B cell (primary cell): ENCODE measurements at regions not wholly inside any gene's neighbourhood (a gene's known extent, or its start where the extent isn't known, plus 50 kb on each side); places are given as distances from the start of the nearest gene placed in this dataset.

Experiments
- ATAC-seq: fragments of 200-7000 bp; cut with Tn5 transposase; one replicate; pipeline ENCODE4 v1.10.0; 2021; ENCODE audit warnings: low read depth, mild to moderate bottlenecking, moderate number of reproducible peaks, moderate library complexity
- CTCF ChIA-PET: fragments of 350-600 bp; sonication (Branson Sonifier 250); formaldehyde crosslinking; loops from one replicate; lab custom pipeline; 2021; ENCODE audit warnings: antibody characterized with exemption, inconsistent platforms; lab: Charles Lee
- POLR2A ChIA-PET: fragments of 350-600 bp; sonication (Branson Sonifier 250); formaldehyde crosslinking; loops from one replicate; lab custom pipeline; 2021; ENCODE audit warnings: antibody characterized with exemption; lab: Charles Lee
- DNase-seq: peaks from one replicate; pipeline ENCODE4 v3.0.0; 2013
- H2AFZ ChIP-seq: 2 replicates; pipeline ENCODE4 v1.6.1; 2012; ENCODE audit warnings: mild to moderate bottlenecking, low read depth, low read length; ENCODE audit not compliant: insufficient read depth, poor library complexity, severe bottlenecking
- H3K27ac ChIP-seq, 2 donors: 1 replicate in 1 of 2; 2 replicates in 1 of 2; pipeline ENCODE4 v1.5.1; 2012 to 2013; ENCODE audit warnings: low read length in 2 of 2, mild to moderate bottlenecking in 2 of 2, moderate library complexity in 1 of 2
- H3K27me3 ChIP-seq, 4 experiments: fragments of 200-600 bp in 1 of 4; sonication (generic) in 1 of 4; replicated peaks in 1 of 4; 1 replicate in 2 of 4; 2 replicates in 2 of 4; pipeline versions ENCODE4 v1.6.1 to v1.7.0; 2013 to 2016; ENCODE audit warnings: low read length in 3 of 4, mild to moderate bottlenecking in 2 of 4, mixed read lengths in 1 of 4, moderate library complexity in 1 of 4; ENCODE audit not compliant: insufficient read depth in 4 of 4, control insufficient read depth in 3 of 4; ENCODE audit errors: control extremely low read depth in 1 of 4
- H3K36me3 ChIP-seq, 2 experiments: replicated peaks in 1 of 2; 1 replicate in 1 of 2; 2 replicates in 1 of 2; pipeline versions ENCODE4 v1.6.1 to v1.7.1; 2013; ENCODE audit warnings: low read length in 1 of 2; ENCODE audit not compliant: insufficient read depth in 2 of 2, control insufficient read depth in 1 of 2; ENCODE audit errors: control extremely low read depth in 1 of 2, extremely low read depth in 1 of 2
- H3K4me1 ChIP-seq, 2 donors: fragments of 200-600 bp in 1 of 2; sonication (generic) in 1 of 2; 1 replicate in 1 of 2; 2 replicates in 1 of 2; pipeline versions ENCODE4 v1.5.1 to v1.6.1; 2013 to 2017; ENCODE audit warnings: low read length in 2 of 2; ENCODE audit not compliant: control insufficient read depth in 2 of 2, insufficient read depth in 2 of 2
- H3K4me2 ChIP-seq: replicated peaks from 2 replicates; pipeline ENCODE3; 2012; ENCODE audit warnings: mild to moderate bottlenecking, low read depth, low read length; ENCODE audit not compliant: poor library complexity, severe bottlenecking
- H3K4me3 ChIP-seq, 5 experiments: fragments of 200-600 bp in 1 of 5; sonication (generic) in 1 of 5; 1 replicate in 3 of 5; 2 replicates in 2 of 5; pipeline versions ENCODE4 v1.5.1 to v1.7.0; 2011 to 2016; ENCODE audit warnings: low read length in 4 of 5, mild to moderate bottlenecking in 4 of 5, low read depth in 2 of 5, control low read depth in 1 of 5, moderate library complexity in 1 of 5; ENCODE audit not compliant: insufficient read depth in 1 of 5; ENCODE audit errors: control extremely low read depth in 1 of 5, extremely low read depth in 1 of 5
- H3K79me2 ChIP-seq: fragments of 200-600 bp; sonication (generic); one replicate; pipeline ENCODE4 v1.6.0; 2016; ENCODE audit warnings: low read length; ENCODE audit not compliant: control insufficient read depth, insufficient read depth
- H3K9ac ChIP-seq: fragments of 200-600 bp; sonication (generic); 2 replicates; pipeline ENCODE4 v1.6.1; 2017; ENCODE audit warnings: mild to moderate bottlenecking, low read length, moderate library complexity
- H3K9me3 ChIP-seq, 3 donors: one replicate each; pipeline versions ENCODE4 v1.6.1 to v1.7.1; 2013; ENCODE audit warnings: low read length in 2 of 3; ENCODE audit not compliant: control insufficient read depth in 2 of 3, insufficient read depth in 1 of 3; ENCODE audit errors: control extremely low read depth in 1 of 3
- H4K20me1 ChIP-seq: 2 replicates; pipeline ENCODE4 v1.6.0; 2012; ENCODE audit warnings: mild to moderate bottlenecking, low read length; ENCODE audit not compliant: insufficient read depth, control insufficient read depth, poor library complexity, severe bottlenecking
- H3K27ac Mint-ChIP-seq: one replicate; pipeline ENCODE4 v1.8.0; 2021; ENCODE audit warnings: mixed read lengths
- H3K27me3 Mint-ChIP-seq: one replicate; pipeline ENCODE4 v1.8.0; 2021; ENCODE audit warnings: mixed read lengths
- H3K4me1 Mint-ChIP-seq: one replicate; pipeline ENCODE4 v1.8.0; 2021; ENCODE audit warnings: mixed read lengths
- H3K4me3 Mint-ChIP-seq: one replicate; pipeline ENCODE4 v1.8.0; 2021; ENCODE audit warnings: mixed read lengths
- H3K9me3 Mint-ChIP-seq: one replicate; pipeline ENCODE4 v1.8.0; 2022; ENCODE audit warnings: mixed read lengths; ENCODE audit not compliant: insufficient read depth
- CTCF ChIP-seq: fragments of 200-600 bp; IDR thresholded peaks from one replicate; pipeline ENCODE4 v1.8.0; 2022; ENCODE audit warnings: antibody characterized with exemption, mild to moderate bottlenecking
- EZH2 ChIP-seq: IDR thresholded peaks from 2 replicates; pipeline ENCODE4 v1.6.1; 2012; ENCODE audit warnings: borderline replicate concordance, low read depth, mild to moderate bottlenecking, moderate library complexity, low read length; ENCODE audit not compliant: insufficient read depth, poor library complexity, severe bottlenecking
- WGBS: methylation state at CpG from one replicate; pipeline ENCODE4 v1.1.5; 2013; ENCODE audit warnings: missing lambda C conversion rate; ENCODE audit not compliant: insufficient coverage; 5-methylcytosine and 5-hydroxymethylcytosine counted together
- intact Hi-C: fragments of 100-400 bp; cut with micrococcal nuclease; formaldehyde crosslinking; loops from one replicate; pipeline ENCODE4 v1.10.0; 2022

- intact Hi-C loops, result no loop called here
- H3K4me3 ChIP-seq, result no peak overlapping the region
- Mint-ChIP-seq H3K4me1 (no peaks in the 10 kb centered on the region), H3K9me3 (no peaks in the 10 kb centered on the region), H3K27me3 (no peaks in the 10 kb centered on the region), H3K27ac (no peak overlapping the region), H3K4me3 (no peak overlapping the region)
- CTCF ChIA-PET, result no interaction called here
- H3K79me2 ChIP-seq, result no peaks in the 10 kb centered on the region
- no peaks in the 10 kb centered on the region for H3K27me3 ChIP-seq
- H2AFZ ChIP-seq, result no peak overlapping the region
- no peaks in the 10 kb centered on the region for H3K36me3 ChIP-seq
- POLR2A ChIA-PET, result no interaction called here
- H3K9me3 ChIP-seq, result no peaks in the 10 kb centered on the region
- H4K20me1 ChIP-seq, result no peaks in the 10 kb centered on the region
- ATAC-seq (no peak), DNase-seq (no peak)
- WGBS, result 100% methylated on average over 1 of the region's 5 CpGs
- TF ChIP-seq EZH2 (no peak), CTCF (no peak)
- no peaks in the 10 kb centered on the region for H3K4me1 ChIP-seq
- H3K9ac ChIP-seq, result no peak overlapping the region
- no peak overlapping the region for H3K27ac ChIP-seq
- no peak overlapping the region for H3K4me2 ChIP-seq
Observed at GRCh38 chr4:165555302-165555701, 176.5 kb downstream of the CPE start.

- TF ChIP-seq CTCF (no peak), EZH2 (no peak)
- ATAC-seq, result no peak
- H3K9me3 ChIP-seq, result no peaks in the 10 kb centered on the region
- H3K9ac ChIP-seq, result no peak overlapping the region
- Mint-ChIP-seq H3K4me1 (no peaks in the 10 kb centered on the region), H3K4me3 (no peak overlapping the region), H3K9me3 (no peaks in the 10 kb centered on the region), H3K27ac (no peak overlapping the region), H3K27me3 (no peaks in the 10 kb centered on the region)
- ChIA-PET CTCF (no interaction called here), POLR2A (no interaction called here)
- H3K79me2 ChIP-seq, result no peaks in the 10 kb centered on the region
- H2AFZ ChIP-seq, result no peak overlapping the region
- H3K27me3 ChIP-seq, result no peaks in the 10 kb centered on the region
- no peaks in the 10 kb centered on the region for H3K36me3 ChIP-seq
- no CpG with 5 or more reads among the region's 1 CpG for WGBS
- DNase-seq, result no peak
- no peaks in the 10 kb centered on the region for H3K4me1 ChIP-seq
- H4K20me1 ChIP-seq, result no peaks in the 10 kb centered on the region
- H3K4me3 ChIP-seq, result no peak overlapping the region
- intact Hi-C loops, result no loop called here
- H3K4me2 ChIP-seq, result no peak overlapping the region
- no peak overlapping the region for H3K27ac ChIP-seq
Observed at GRCh38 chr4:165556383-165556782, 177.6 kb downstream of the CPE start.
